ENCODE measurements at regions not wholly inside any gene's neighbourhood (a gene's known extent, or its start where the extent isn't known, plus 50 kb on each side); places are given as distances from the start of the nearest gene placed in this dataset.
"Not testable (repeated sequence)": the region's sequence is repeated elsewhere in the genome, so short reads cannot be mapped to it uniquely, and the experiment has no call there.

DNA sequence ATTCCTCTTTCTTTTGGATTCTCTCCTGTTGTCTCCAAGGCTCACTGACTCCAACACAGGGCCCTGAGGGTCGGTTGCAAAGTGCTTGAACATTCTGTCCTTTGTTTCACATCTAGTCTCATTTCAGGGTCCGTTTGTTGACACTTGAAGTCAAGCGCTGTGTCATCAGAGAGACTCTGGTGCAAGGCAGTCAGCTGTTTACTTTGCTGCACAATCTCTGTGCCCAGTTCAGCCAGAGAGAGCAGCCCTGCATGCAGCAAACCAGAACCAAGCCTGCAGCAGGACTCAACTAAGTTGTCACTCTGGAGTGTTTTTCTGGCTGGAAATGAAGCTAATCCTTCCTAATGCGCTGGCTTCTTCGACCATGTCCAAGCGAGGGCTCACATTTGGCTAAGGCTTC lies 77.6 kb upstream of the DPP6 start:
- DNase-seq, result not testable (repeated sequence)

DNA sequence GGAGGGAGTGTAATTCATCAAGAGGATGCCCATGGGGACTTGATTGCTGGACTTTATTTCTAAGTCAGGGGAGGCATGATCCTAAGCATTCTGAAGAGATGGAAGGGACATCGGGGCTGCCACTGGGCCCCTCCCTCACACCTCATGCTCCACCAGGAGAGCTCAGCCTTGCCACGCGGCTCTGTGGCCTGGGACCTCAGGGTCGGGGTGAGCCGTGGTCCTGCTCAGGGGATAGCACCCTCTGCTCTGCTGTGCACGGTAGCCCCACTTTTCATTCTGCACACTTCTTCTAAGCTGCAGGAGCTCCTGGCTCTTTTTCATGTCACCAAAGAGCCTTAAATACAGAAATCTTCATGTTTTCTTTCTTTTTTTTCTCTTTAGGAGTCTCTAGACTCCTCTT lies 75.5 kb upstream of the DPP6 start:
- DNase-seq, result not testable (repeated sequence)

DNA sequence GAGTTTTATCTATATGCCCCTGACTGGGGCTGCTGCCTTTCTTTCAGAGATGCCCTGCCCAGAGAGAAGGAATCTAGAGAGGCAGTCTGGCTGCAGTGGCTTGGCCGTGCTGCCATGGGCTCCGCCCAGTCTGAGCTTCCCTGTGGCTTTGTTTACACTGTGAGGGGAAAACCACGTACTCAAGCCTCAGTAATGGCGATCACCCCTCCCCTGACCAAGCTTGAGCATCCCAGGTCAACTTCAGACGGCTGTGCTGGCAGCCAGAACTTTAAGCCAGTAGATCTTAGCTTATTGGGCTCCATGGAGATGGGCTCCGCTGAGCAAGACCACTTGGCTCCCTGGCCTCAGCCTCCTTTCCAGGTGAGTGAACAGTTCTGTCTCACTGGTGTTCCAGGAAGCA lies 69.0 kb upstream of the DPP6 start:
- not testable (repeated sequence) for DNase-seq

DNA sequence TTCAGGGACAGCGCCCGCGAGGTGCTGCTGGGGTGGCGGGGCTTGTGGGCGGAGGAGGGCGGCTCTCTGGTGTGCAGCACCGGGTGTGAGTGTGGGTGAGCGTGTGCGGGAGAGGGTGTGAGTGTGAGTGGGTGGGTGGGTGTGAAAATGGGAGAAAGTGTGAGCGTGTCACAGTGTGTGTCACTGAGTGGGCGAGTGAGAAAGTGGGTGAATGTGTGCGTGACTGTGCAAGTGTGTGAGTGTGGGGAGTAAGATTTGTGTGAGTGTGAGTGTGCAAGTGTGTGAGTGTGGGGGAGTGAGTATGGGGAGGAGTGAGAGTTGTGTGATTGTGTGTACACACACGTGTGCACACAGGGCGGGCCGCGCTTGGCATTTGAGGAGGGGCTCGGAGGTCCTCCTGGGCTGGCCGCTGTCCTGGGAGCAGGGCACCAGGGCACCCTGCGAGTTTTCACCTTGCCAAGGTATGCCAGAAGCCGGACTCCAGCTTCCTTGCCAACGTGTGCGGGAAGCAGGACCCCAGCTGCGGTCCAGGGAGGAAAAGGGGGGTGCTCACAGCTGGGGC lies 63.1 kb upstream of the DPP6 start:
- not testable (repeated sequence) for DNase-seq

DNA sequence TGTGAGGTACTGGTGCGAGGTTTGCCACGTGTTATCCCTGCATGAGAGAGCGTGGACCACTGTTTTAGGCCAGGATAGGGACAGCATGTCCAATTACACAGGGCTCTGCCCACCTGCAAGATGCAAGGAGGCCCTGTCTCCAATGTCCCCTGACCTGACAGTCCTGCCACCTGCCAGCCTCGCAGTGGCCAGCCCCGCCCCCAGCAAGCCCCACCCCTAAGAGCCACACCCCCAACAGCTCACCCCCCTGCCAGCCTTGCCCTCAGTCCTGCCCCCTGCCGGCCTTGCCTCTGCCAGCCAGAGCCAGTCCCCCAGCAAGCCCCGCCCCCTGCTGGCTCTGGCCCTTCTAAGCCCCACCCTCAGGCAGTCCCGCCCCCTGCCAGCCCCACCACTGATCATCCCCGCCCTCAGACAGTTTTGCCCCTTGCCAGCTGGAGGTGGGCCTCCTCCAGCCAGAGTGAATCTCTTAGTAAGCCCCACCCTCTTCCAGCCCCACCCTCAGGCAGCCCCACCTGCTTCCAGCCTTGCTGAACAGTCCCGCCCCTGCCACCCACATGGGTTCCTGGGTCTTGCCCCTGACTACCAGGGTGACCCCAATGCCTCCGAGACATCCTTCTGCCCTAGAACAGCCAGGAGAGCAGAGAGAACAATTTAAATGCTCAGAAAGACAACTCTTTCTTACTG lies 62.3 kb upstream of the DPP6 start:
- not testable (repeated sequence) for DNase-seq

DNA sequence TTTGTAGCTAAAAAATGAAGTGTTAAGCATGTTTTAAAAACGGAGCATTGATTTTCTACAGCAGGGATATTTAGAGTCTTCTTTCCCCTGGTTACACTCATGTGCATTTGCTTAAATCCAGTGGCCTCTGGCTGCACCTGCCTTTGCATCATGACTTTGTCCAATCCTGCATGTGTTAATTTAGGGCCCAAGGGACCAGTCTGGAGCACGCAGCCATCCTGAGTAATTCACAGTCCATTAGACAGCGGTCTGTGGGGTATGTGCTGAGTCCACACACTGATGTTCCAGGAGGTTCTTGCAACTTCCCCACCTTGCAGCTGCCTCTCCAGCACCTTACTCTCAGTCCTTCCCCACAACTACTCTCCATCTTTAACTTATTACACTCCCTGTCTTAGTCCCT lies 60.7 kb upstream of the DPP6 start:
- DNase-seq, result not testable (repeated sequence)

DNA sequence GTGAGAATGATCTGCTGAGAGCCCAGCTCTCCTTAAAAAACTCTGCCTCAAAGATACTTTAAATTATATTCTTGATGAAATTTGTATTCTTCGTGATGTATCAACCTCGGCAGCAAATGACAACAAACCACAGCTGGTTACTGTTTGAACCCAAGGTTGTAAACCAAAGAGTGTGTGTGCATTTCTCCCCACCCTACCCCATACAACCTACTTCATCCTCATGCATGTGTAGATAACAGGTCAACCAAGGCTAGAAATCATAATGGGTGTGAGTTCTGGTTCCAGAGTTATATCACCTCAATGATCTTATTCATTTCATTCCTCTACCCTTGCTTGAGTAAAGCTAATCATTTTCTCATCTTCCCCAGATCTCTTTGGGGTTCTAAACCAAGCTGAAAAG lies 58.8 kb upstream of the DPP6 start:
- DNase-seq, result not testable (repeated sequence)

DNA sequence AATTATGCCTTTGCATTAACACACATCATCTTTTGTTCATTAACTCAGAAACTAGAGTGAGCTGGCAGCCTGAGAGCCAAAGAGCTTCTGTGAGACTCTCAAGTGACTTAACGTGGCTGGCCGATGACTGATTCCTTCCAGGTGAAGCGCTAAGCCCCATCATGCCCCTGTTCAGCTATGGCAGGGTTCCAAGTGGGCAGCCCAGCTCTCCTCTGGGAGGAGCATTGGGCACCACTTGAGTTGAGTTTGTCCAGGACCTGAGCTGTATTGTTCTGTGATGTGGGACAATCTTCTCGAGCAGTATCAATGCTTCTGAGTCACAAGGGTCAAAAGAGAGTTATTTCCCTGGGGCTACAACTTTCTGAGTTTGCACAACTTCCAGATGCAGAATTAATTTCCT lies 53.3 kb upstream of the DPP6 start:
- DNase-seq, result not testable (repeated sequence)

Data from NCI-H2081 (cell line).